Astrocyte of the hippocampus (primary cell): ENCODE measurements at regions not wholly inside any gene's neighbourhood (a gene's known extent, or its start where the extent isn't known, plus 50 kb on each side); places are given as distances from the start of the nearest gene placed in this dataset.

ENCODE experiments used
- DNase-seq: peaks from one replicate; pipeline ENCODE4 v3.0.0; 2011; ENCODE audit warnings: low read depth, low spot score

- DNase-seq: no peak
Observed at GRCh38 chr11:26144911-26145310, 187.0 kb upstream of the ANO3 start.

- DNase-seq: no peak
Observed at GRCh38 chr11:26149585-26149984, 182.3 kb upstream of the ANO3 start.

GRCh38 chr11:26150031-26150430 lies 181.9 kb upstream of the ANO3 start:
- no peak for DNase-seq

- no peak for DNase-seq
Observed at GRCh38 chr11:26158251-26158650, 173.7 kb upstream of the ANO3 start.

- no peak for DNase-seq
Observed at GRCh38 chr11:26162291-26162690, 169.6 kb upstream of the ANO3 start.

- DNase-seq: no peak
Observed at GRCh38 chr11:26186389-26186788, 145.5 kb upstream of the ANO3 start.

GRCh38 chr11:26187639-26188038 lies 144.3 kb upstream of the ANO3 start:
- peak; percentile 41 for DNase-seq

GRCh38 chr11:26188554-26188953 lies 143.4 kb upstream of the ANO3 start:
- no peak for DNase-seq

- no peak for DNase-seq
Observed at GRCh38 chr11:26191193-26191592, 140.7 kb upstream of the ANO3 start.

- no peak for DNase-seq
Observed at GRCh38 chr11:26193694-26194365, 138.1 kb upstream of the ANO3 start.

GRCh38 chr11:26194881-26195280 lies 137.0 kb upstream of the ANO3 start:
- no peak for DNase-seq

GRCh38 chr11:26198532-26199096 lies 133.3 kb upstream of the ANO3 start:
- no peak for DNase-seq

GRCh38 chr11:26199331-26200095 lies 132.4 kb upstream of the ANO3 start:
- DNase-seq: no peak

GRCh38 chr11:26201411-26201810 lies 130.5 kb upstream of the ANO3 start:
- no peak for DNase-seq

- DNase-seq: no peak
Observed at GRCh38 chr11:26202754-26203153, 129.2 kb upstream of the ANO3 start.

- no peak for DNase-seq
Observed at GRCh38 chr11:26204101-26204500, 127.8 kb upstream of the ANO3 start.

GRCh38 chr11:26204839-26205238 lies 127.1 kb upstream of the ANO3 start:
- no peak for DNase-seq

- no peak for DNase-seq
Observed at GRCh38 chr11:26219183-26220117, 112.5 kb upstream of the ANO3 start.

- no peak for DNase-seq
Observed at GRCh38 chr11:26225646-26226045, 106.3 kb upstream of the ANO3 start.

- peak; percentile 46 for DNase-seq
Observed at GRCh38 chr11:26227301-26227746, 104.6 kb upstream of the ANO3 start.

- no peak for DNase-seq
Observed at GRCh38 chr11:26227883-26228502, 103.9 kb upstream of the ANO3 start.
